ENCODE measurements at regions not wholly inside any gene's neighbourhood (a gene's known extent, or its start where the extent isn't known, plus 50 kb on each side); places are given as distances from the start of the nearest gene placed in this dataset.

GRCh38 chr6:44002067-44002592 lies 125.1 kb downstream of the MRPL14 start:
- no peak for TF ChIP-seq SIN3A (IDR thresholded peaks at IDR 0.05; ENCODE audit: borderline replicate concordance, insufficient read depth, low read depth, low read length)
- TF ChIP-seq, protein P1, sequence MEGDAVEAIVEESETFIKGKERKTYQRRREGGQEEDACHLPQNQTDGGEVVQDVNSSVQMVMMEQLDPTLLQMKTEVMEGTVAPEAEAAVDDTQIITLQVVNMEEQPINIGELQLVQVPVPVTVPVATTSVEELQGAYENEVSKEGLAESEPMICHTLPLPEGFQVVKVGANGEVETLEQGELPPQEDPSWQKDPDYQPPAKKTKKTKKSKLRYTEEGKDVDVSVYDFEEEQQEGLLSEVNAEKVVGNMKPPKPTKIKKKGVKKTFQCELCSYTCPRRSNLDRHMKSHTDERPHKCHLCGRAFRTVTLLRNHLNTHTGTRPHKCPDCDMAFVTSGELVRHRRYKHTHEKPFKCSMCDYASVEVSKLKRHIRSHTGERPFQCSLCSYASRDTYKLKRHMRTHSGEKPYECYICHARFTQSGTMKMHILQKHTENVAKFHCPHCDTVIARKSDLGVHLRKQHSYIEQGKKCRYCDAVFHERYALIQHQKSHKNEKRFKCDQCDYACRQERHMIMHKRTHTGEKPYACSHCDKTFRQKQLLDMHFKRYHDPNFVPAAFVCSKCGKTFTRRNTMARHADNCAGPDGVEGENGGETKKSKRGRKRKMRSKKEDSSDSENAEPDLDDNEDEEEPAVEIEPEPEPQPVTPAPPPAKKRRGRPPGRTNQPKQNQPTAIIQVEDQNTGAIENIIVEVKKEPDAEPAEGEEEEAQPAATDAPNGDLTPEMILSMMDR (IDR thresholded peaks at IDR 0.05): no peak

Data from Panc1 (cell line).